HG03095 (cell line): ENCODE measurements at regions not wholly inside any gene's neighbourhood (a gene's known extent, or its start where the extent isn't known, plus 50 kb on each side); places are given as distances from the start of the nearest gene placed in this dataset.
A peak's percentile ranks its signal among the peaks of the same experiment; 100 is the strongest.

ENCODE experiments used
- ATAC-seq: cut with Tn5 transposase; IDR thresholded peaks from one replicate; pipeline ENCODE4 v1.9.1; 2021; ENCODE audit warnings: moderate library complexity; ENCODE audit not compliant: unreplicated experiment

DNA sequence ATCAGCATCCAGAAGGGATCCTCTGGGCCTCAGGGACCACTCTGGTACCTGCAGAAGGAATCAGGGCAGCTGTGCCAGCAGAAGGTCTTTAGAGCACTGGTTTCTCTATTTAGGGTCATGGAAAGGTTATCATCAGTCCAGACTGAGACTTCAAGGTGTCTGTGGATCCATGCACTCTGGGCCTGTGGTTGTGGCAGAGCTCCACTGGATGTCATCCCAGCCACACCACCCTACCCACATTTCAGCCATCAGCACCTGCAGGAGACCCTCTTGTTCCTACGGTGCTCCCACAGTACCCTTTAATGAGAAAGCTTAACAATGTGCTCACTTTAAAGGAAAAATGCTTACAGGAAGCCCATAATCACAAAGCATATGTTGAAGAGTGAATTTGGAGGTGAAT, 603.4 kb upstream of the CCDC54 start:
- ATAC-seq = no peak

DNA sequence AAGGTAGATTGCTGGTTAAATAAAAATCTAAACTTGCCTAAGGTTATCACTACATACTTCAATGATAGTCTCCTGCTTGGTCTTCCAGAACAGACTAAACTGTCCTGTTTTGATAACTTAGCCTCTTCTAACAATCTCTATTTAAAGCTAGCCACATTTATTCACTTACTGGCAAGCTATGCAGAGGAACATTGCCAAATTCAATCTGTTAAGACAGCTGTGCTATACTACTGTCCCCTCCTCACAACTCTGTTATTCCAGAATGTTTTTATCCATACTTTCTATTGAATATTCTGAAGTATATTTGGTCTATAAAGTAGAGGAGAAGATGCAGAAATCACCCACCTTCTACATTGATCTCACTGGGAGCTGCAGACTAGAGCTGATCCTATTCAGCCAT, 594.0 kb upstream of the CCDC54 start:
- no peak for ATAC-seq

DNA sequence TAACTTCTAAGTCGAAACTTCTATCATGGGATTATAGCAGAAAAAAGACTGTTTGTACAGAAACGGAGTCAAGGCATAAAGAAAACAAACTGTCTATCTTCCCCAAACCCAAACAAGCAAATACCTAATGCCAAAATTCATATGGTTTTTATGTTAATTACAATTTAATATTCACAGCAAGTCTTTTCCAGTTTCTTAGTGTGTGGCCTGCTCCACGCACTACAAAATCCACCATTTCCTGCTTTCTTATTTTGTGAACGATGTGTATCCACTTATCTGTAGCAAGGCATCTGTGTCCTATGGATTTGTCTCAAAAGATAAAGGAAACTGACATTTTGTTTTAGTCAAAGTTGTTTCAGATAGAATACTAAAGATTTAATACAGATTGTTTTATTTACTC, 588.0 kb upstream of the CCDC54 start:
- ATAC-seq = no peak

DNA sequence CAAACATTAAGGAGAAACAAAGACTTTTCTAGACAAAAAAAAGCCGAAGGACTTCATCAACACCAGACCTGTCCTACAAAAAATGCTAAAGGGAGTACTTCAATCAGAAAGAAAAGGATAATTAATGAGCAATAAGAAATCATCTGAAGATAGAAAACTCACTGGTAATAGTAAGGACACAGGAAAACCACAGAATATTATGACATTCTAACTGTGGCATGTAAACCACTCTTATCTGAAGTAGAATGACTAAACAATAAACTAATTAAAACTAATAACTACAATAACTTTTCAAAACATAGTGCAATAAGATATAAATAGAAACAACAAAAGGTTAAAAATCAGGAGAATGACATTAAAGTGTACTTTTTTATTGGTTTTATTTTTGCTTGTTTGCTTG, 584.5 kb upstream of the CCDC54 start:
- no peak for ATAC-seq

DNA sequence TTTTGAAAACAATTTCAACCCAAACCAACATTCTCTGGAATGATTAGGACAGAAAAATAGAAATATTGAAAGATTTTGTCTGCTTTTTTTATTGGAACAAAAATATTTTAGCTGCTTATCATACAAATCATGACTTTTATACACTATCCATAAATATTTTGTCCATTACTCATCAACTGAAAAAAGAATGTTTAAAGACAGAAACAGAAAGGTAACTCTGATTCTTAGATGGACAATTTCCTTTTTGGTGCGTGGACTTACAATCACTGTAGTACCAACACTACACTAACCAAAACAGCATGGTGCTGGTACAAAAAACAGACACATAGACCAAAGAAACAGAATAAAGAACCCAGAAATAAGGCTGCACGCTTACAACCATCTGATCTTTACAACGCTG, 582.8 kb upstream of the CCDC54 start:
- ATAC-seq = no peak

DNA sequence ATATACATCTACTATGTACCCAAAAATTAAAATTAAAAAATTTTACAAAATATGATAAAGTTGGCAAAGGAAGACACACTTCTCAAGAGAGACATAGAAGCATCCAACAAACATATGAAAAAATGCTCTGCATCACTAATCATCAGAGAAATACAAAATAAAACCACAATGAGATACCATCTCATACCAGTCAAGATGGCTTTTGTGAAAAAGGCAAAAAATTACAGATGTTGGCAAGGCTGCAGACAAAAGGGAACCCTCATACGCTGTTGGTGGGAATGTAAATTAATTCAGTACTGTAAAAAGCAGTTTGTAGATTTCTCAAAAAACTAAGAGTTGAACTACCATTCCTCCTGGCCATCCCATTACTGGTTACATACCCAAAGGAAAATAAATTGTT, 581.7 kb upstream of the CCDC54 start:
- ATAC-seq = no peak

DNA sequence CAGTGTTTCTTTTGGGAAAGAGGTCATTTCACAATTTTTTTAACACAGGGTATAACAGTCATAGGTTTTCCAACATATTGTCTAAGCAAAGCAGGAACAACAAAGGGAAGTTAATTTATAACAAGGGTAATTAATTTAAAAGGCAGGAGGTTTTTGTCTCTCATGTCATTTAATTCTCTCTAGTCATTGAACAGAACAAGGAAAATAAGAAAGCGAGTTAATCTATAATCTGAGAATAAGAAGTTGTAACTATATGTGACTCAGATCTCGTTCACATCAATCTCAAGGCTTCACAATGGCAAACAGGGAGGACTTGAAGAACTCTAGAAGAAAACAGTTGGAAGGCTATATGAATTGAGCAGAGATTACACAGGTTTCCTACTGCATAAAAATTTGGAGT, 579.8 kb upstream of the CCDC54 start:
- ATAC-seq = no peak

DNA sequence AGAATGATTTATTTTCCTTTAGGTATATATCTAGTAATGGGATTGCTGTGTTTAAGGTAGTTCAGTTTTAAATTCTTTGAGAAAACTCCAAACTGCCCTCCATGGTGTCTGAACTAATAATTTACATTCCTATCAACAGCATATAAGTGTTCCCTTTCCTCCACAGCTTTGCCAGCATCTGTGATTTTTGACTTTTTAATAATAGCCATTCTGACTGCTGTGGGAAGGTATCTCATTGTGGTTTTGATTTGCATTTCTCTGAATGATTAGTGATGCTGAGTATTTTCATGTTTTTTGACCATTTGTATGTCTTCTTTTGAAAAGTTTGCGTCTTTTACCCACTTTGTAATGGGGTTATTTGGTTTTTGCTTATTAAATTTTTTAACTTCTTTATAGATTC, 571.6 kb upstream of the CCDC54 start:
- ATAC-seq = no peak

DNA sequence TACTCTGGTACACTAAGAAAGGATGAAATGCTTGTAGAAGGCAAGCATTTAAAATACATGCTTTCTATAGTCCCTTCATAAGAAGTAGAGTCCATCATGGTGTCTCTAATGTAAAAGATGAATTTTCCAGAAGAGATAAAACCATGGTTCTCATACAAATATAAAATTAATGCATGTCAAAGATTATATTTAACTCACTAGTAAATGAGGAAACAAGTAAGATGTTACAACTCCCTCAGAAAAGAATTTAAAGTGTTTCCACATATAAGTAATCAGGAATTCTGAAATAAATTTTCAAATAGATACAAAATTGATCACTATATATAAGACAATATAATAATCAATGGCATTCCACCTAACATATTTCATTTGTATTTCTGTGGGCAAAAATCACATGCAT, 570.3 kb upstream of the CCDC54 start:
- ATAC-seq = no peak

DNA sequence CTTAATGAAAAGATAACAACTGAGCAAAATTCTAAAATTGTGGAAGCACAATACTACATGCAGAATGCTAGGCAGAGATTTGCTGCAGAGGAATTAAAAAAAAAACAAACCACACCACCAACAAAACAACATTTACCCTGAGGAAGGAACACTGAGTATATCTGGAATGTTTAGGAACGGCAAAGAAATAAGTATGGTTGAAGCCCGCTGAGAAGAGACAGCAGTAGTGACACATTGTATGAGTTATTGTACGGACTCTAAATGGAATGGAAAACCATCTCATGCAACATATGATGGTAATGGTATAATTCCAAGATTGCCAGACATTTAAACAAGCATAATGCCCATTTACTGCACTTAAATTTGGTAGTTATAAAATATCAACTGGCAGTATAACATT, 568.2 kb upstream of the CCDC54 start:
- no peak for ATAC-seq

DNA sequence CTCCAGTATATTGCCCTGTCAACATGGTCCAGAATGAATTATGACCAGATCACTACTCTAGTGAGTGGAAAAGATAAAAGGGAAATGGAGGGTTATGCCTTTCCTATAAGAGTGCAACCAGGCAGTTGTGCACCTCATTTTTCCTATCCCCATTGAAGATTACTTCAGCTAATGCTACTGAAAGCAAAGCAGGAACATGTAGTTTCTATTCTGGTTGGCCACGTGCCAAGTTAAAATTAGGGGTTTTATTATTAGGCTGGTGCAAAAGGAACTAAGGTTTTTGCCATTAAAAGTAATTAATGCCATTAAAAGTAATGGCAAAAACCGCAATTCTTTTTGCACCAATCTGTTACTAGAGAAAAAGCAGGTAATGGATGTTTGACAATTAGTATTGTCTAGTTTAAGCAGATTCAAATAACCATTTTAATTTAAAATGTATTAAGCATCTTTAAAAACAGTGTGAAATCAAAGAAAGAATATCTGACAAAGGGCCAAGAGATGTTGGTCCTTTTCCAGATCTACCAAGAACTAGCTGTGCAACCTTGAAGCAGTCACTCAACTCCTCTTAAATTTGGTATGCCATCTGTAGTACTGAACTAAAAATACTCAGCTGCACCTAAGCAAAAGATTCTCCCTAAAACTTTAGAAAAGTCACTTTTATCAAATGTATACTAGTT, 567.5 kb upstream of the CCDC54 start:
- ATAC-seq = no peak

DNA sequence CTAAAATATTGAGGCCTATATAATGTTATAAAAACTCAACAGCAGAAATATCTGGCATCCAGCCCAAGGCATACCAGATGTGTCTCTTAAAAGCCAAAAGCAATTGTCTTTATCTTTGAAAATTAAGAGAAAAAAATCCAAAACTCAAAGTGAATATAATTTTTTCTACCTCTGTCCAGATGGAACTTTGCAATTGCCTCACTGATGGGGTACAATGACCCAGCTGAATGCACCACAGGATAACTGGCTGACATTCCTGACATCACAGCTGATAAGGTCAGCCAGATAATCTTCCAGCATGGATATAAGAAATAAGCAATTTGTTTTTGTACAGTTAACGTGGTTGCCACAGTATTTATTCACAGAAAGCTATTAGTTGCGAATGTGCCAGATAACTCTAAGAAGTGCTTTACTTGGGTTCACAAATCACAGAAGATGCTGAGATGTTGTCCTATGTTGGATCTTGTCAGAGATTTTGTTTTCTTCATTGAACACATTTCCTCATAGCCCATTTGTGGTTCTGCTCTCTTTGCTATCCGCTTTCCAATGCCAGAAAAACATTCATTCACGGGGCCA, 566.9 kb upstream of the CCDC54 start:
- no peak for ATAC-seq

DNA sequence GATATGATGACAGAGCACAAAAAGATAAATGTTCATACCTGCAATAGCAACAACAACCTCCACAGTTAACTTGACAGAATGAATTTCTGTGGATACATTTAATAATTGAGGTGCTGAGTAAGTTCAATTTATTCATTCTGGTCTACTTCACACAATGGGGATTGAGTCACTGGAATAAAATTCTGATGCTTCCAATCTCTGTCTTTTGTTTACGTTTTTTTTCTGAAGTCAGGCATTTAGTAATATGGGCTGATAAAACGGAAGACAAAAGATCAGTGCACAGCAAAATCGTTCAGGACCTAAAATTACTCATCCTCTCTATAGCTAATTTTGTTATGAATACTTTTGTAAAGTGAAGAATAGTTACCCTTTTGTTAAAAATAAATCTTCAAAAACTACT, 565.9 kb upstream of the CCDC54 start:
- no peak for ATAC-seq

DNA sequence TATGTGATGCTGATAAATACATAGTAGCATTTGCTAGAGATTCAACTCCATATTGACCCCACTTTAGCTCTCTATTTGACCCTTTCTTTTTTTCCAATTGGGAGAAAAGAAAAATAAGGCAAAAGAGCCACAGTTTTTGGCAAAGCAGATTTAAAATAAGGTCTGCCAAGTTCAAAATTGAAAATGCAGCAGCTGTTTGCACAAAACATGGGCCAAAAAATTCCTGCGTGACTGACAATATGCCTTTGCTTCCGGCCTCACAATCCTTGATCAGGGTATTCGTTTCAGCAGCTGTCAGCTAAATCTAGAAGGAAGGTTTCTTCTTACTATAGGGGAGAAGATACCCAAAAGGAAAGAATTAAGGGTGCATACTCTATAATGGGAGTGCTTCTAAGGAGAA, 563.5 kb upstream of the CCDC54 start:
- no peak for ATAC-seq

DNA sequence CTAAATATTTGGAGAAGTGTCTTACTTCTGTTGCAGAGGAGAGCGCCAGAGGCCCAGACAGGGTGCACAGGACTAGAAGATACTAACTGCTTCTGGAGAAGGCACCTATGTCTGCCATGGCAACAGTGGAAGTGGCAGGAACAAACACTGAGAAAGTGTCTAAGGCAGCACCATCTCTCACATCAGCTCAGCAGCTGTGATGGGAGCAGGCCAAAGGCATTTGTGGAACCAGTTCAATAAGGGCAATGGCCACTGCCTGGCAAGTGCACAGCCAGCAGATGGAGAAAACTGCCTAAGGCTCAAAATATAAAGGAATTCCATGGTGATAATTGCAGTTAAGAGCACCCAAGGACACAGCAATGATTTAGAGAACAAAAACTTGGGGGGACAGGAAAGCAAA, 563.0 kb upstream of the CCDC54 start:
- ATAC-seq = no peak

DNA sequence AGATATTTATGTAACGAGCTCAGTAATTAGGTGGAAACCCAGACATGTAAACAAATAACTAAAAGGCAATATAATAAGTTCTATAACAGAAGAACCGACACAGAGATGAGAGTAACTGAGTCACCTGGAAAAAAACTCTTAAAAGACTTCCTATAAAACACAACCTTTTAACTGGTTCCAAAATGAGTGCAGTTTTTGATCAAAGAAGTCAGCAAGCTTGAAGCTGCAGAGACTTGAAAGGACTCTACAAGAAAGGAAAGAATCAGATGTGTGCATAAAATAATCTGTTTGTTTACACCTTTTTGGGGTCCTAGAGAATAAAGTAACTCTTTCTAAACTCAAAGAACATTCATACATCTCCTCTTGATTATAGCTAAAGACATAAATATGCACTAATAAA, 560.4 kb upstream of the CCDC54 start:
- no peak for ATAC-seq

DNA sequence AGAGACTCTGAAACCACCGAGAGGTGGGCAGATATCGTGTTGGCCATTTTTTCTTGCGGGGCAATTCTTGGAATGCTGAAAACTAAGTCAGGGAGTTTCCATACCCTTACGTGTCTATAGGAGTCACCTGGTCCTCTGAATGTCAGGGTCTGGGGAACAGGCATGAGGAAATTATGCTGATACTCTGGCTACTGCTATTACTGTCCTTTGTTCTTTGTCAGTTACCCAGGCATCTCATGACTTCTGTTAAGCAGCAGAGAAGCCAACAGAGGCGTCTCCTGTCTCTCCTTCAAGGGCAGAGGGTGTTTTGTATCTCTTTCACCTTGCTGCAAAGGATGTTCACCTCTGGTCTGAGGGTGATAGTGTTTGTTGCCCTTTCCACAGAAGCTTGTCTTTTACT, 559.5 kb upstream of the CCDC54 start:
- ATAC-seq = no peak

DNA sequence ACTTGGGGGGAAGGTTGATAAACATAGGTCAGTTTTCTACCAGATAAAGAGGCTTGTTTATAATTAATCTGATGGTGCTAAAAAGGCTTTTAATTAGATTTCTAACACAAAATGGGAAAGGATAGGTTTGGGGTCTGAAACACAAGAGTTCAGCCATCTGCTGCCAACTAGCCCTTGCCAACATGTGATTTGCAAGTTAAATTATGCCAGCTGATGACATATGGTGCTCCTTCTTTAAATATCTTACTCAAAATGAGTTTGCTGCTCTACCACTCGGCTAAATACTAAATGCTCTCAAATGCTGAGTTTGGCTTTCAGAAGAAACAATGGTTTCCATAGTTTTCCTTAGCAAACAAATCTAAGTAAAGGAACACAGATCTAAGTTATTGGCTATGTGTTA, 557.8 kb upstream of the CCDC54 start:
- ATAC-seq = no peak

DNA sequence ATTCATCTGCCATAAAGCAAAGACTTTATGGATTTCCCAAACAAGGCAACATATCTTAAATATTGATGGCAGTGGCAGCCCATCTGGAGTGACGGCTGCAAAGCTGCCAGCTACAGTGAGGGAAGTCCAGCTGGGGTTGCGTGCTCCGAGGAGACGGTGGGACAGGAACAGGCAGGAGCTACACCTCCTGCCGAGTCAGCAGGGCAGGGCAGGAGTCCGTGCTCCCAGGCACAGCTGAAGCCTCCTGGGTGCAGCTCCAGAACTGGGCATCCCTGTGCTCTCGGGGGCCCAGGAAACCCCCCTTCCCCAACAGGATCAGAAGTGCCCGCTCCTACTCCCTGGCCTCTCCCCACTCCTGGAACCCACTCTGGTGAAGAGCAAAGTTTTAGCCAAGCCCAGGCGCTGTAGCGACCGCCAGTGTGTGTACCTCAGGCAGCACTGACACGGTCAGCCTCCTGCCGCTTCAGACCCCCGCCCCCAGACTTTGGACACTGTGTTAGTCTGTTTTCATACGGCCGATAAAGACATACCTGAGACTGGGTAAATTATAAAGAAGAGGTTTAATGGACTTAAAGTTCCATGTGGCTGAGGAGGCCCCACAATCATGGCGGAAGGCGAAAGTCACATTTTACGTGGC, 556.4 kb upstream of the CCDC54 start:
- ATAC-seq = no peak

DNA sequence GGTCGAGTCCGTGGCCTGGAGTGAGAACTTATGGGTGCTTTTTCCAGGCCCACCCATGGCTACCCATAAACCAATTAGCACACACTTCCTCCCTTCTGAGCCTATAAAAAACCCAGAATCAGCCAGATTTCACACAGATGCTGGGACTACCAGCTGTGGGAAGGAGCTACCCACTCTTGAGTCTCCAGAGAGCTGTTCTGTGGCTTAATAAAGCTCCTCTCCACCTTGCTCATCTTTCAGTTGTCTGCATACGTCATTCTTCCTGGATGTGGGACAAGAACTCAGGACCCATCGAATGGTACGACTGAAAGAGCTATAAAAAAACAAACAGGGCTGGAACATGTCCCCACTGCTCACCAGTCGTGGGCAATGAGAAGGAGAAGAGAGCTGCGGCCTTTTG, 555.4 kb upstream of the CCDC54 start:
- ATAC-seq = no peak

DNA sequence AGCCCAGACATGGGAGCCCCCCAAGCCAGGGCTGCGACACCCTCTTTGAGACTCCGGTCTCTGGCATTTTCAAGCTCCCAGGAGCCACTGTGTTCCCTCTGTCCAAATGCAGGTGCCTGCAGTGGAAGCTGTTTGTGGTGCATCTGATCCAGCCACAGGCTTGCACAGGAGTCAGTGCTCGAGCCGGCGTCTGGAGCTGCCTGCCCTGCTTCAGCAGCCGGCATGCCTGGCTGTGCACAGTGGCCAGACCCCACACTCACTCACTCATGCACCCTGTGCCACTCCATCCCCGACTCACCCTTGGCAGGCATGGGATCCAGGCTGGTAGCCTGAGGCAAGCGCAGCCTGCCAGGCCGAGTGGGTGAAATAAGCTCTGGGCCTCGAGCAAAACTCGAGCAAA, 555.0 kb upstream of the CCDC54 start:
- ATAC-seq = no peak

DNA sequence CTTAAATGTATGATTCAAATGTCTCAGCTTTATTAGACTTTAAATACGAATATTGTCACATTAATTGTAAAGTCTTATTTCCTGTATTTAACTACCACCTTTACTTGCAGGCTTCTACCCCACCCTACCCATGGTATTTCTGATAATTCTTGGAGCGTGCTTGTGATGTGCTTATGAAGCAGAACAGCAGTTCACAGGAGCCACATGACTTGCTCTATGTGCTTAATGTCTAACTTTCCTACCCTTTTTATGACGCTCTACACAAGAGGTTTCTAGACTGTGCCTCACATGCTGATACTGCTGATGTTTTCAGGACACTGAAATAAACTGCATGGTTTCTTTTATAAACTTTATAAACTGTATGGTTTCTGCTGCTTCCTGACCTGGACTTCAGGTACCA, 553.5 kb upstream of the CCDC54 start:
- ATAC-seq = no peak

DNA sequence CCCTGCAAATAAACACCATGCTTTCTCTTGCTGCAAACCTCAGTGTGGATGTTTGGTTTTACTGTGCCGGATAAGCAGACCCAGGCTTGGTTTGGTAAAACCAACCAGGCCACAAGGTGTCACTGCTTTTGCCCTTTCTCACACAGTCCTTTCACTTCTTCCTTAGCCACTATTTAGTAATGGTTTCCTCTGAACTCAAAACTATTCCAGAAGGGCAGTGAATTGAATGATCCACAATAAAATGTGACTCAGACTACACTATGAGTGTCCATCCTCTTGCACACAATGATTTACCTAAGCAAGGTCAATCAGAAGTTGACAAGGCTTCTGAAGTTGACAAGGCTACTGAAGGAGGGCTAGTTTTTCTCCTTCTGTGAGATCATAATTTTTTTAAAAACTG, 552.4 kb upstream of the CCDC54 start:
- ATAC-seq = peak; percentile 51
